GM12878 (cell line): ENCODE measurements at regions not wholly inside any gene's neighbourhood (a gene's known extent, or its start where the extent isn't known, plus 50 kb on each side); places are given as distances from the start of the nearest gene placed in this dataset.
"Not testable (repeated sequence)": the region's sequence is repeated elsewhere in the genome, so short reads cannot be mapped to it uniquely, and the experiment has no call there.

Experiments used
- CEBPB ChIP-seq, 2 experiments: fragments of 150-350 bp in 1 of 2; IDR thresholded peaks; 2 replicates each; pipeline ENCODE4 v1.6.1; 2012 to 2014; ENCODE audit warnings: low read depth in 2 of 2, low read length in 2 of 2, borderline replicate concordance in 1 of 2, inconsistent platforms in 1 of 2
- CTCF ChIP-seq, 3 experiments: IDR thresholded peaks in 2 of 3; conservative IDR thresholded peaks in 1 of 3; 2 replicates each; pipeline ENCODE4 v1.5.1; 2011; ENCODE audit warnings: low read depth in 3 of 3, low read length in 3 of 3, mild to moderate bottlenecking in 3 of 3, control low read depth in 2 of 3, moderate library complexity in 2 of 3, inconsistent platforms in 1 of 3, mixed read lengths in 1 of 3; ENCODE audit not compliant: control insufficient read depth in 2 of 3, insufficient read depth in 1 of 3; ENCODE audit errors: extremely low read depth in 1 of 3
- EZH2 ChIP-seq: IDR thresholded peaks from 2 replicates; pipeline ENCODE4 v1.6.1; 2012; ENCODE audit warnings: low read depth, mild to moderate bottlenecking, control low read depth, inconsistent platforms, low read length, borderline replicate concordance; ENCODE audit not compliant: control insufficient read depth
- MYC ChIP-seq: IDR thresholded peaks from 2 replicates; pipeline ENCODE4 v1.6.1; 2011; ENCODE audit warnings: mild to moderate bottlenecking, low read length, moderate library complexity, inconsistent platforms; ENCODE audit not compliant: insufficient read depth, insufficient replicate concordance, insufficient read length, severe bottlenecking
- NBN ChIP-seq: fragments of 450-650 bp; IDR thresholded peaks from 2 replicates; pipeline ENCODE4 v1.6.1; 2016

GRCh38 chr21:9812507-9812906 is 708.9 kb upstream of the TPTE start:
- not testable (repeated sequence) for TF ChIP-seq CTCF (IDR thresholded peaks at IDR 0.05 in 2 of 3, conservative IDR thresholded peaks at IDR 0.05 in 1 of 3; ENCODE audit: control insufficient read depth in 2 of 3, extremely low read depth in 1 of 3, insufficient read depth in 1 of 3, low read depth in 3 of 3, low read length in 3 of 3); CEBPB (IDR thresholded peaks at IDR 0.05; ENCODE audit: borderline replicate concordance in 1 of 2, low read depth in 2 of 2, low read length in 2 of 2); EZH2; MYC; NBN
